Gastrocnemius medialis (tissue), 4 donors: ENCODE measurements at regions not wholly inside any gene's neighbourhood (a gene's known extent, or its start where the extent isn't known, plus 50 kb on each side); places are given as distances from the start of the nearest gene placed in this dataset.

Experiments
- ATAC-seq, 2 donors: fragments of 150-250 bp; one replicate each; pipeline ENCODE4 v1.9.1; 2016
- DNase-seq, 2 donors: peaks; one replicate each; pipeline ENCODE4 v3.0.0-alpha.2; 2019
- H3K27ac ChIP-seq, 4 donors: fragments of 200-600 bp; sonication (generic); 1 replicate in 1 of 4; 2 replicates in 3 of 4; pipeline ENCODE4 v1.5.1; 2016 to 2018; ENCODE audit warnings: mild to moderate bottlenecking in 2 of 4, moderate library complexity in 1 of 4
- H3K27me3 ChIP-seq, 3 donors: fragments of 200-600 bp; sonication (generic) in 2 of 3; 1 replicate in 1 of 3; 2 replicates in 2 of 3; pipeline versions ENCODE4 v1.5.1 to v1.6.0; 2016 to 2019; ENCODE audit warnings: mild to moderate bottlenecking in 1 of 3, moderate library complexity in 1 of 3
- H3K36me3 ChIP-seq, 2 donors: fragments of 200-600 bp; sonication (generic) in 1 of 2; one replicate each; pipeline ENCODE4 v1.5.1; 2017 to 2018
- H3K4me1 ChIP-seq, 2 donors: fragments of 200-600 bp; sonication (generic) in 1 of 2; one replicate each; pipeline ENCODE4 v1.5.1; 2016 to 2017; ENCODE audit warnings: mild to moderate bottlenecking in 2 of 2
- H3K4me3 ChIP-seq, 4 donors: fragments of 200-600 bp; sonication (generic) in 3 of 4; 1 replicate in 1 of 4; 2 replicates in 3 of 4; pipeline ENCODE4 v1.5.1; 2016 to 2019; ENCODE audit warnings: mild to moderate bottlenecking in 2 of 4
- H3K9me3 ChIP-seq, 3 donors: fragments of 200-600 bp; sonication (generic) in 2 of 3; 1 replicate in 1 of 3; 2 replicates in 2 of 3; pipeline ENCODE4 v1.5.1; 2016 to 2019
- CTCF ChIP-seq, 5 experiments: fragments of 450-650 bp in 3 of 5; fragments of 200-600 bp in 2 of 5; sonication (generic) in 2 of 5; IDR thresholded peaks in 4 of 5; conservative IDR thresholded peaks in 1 of 5; 1 replicate in 4 of 5; 2 replicates in 1 of 5; pipeline ENCODE4 v1.5.1; 2016 to 2019; ENCODE audit warnings: antibody characterized with exemption in 5 of 5, mild to moderate bottlenecking in 3 of 5, moderate library complexity in 3 of 5
- POLR2A ChIP-seq, 2 donors: fragments of 450-650 bp; IDR thresholded peaks; one replicate each; pipeline ENCODE4 v1.6.1; 2017; ENCODE audit warnings: antibody characterized with exemption in 2 of 2, mild to moderate bottlenecking in 2 of 2, moderate library complexity in 2 of 2
- in situ Hi-C, 4 donors: fragments of 200-750 bp; cut with MboI; loops; one replicate each; pipeline versions ENCODE4 v1.15.0 to v1.8.0; 2017; ENCODE audit warnings: low sequenced_read_pairs in 4 of 4
- intact Hi-C: fragments of 100-400 bp; cut with DNase I; formaldehyde crosslinking; loops from one replicate; pipeline ENCODE4 v1.15.1; 2023; ENCODE audit warnings: low total_unique reads

GRCh38 chr10:123519861-123520260 lies 146.3 kb upstream of the GPR26 start:
- no peak for DNase-seq
- no peak overlapping the region for H3K4me3 ChIP-seq
- in situ Hi-C loops: no loop called here

GRCh38 chr10:123521076-123521475 lies 145.1 kb upstream of the GPR26 start:
- in situ Hi-C loops: no loop called here
- no peaks in the 10 kb centered on the region for H3K4me1 ChIP-seq
- ATAC-seq (no peak), DNase-seq (no peak)
- no peak overlapping the region for H3K4me3 ChIP-seq
- no peak overlapping the region for H3K27ac ChIP-seq
- intact Hi-C loops: no loop called here
- no peaks in the 10 kb centered on the region for H3K27me3 ChIP-seq
- TF ChIP-seq POLR2A (IDR thresholded peaks at IDR 0.05) (no peak), CTCF (IDR thresholded peaks at IDR 0.05 in 4 of 5, conservative IDR thresholded peaks at IDR 0.05 in 1 of 5) (no peak)
- no peaks in the 10 kb centered on the region for H3K9me3 ChIP-seq
- H3K36me3 ChIP-seq: no peaks in the 10 kb centered on the region

More at GRCh38 chr10:123519861-123520260, 146.3 kb upstream of the GPR26 start:
- Histone ChIP-seq H3K36me3 (no peaks in the 10 kb centered on the region), H3K27me3 (no peaks in the 10 kb centered on the region), H3K27ac (no peak overlapping the region), H3K4me1 (no peaks in the 10 kb centered on the region), H3K9me3 (no peaks in the 10 kb centered on the region)
- no peak for ATAC-seq
- TF ChIP-seq POLR2A (IDR thresholded peaks at IDR 0.05) (no peak), CTCF (IDR thresholded peaks at IDR 0.05 in 4 of 5, conservative IDR thresholded peaks at IDR 0.05 in 1 of 5) (no peak)
- intact Hi-C loops: no loop called here

- no peaks in the 10 kb centered on the region for H3K9me3 ChIP-seq
- no peaks in the 10 kb centered on the region for H3K36me3 ChIP-seq
- H3K27ac ChIP-seq: no peak overlapping the region
- no peaks in the 10 kb centered on the region for H3K27me3 ChIP-seq
- TF ChIP-seq POLR2A (IDR thresholded peaks at IDR 0.05): no peak
- TF ChIP-seq CTCF (IDR thresholded peaks at IDR 0.05 in 4 of 5, conservative IDR thresholded peaks at IDR 0.05 in 1 of 5): no peak
- no peak overlapping the region for H3K4me3 ChIP-seq
- in situ Hi-C loops (no loop called here), intact Hi-C loops (no loop called here)
- ATAC-seq (no peak), DNase-seq (no peak)
- H3K4me1 ChIP-seq: no peaks in the 10 kb centered on the region
These were observed 144.6 kb upstream of the GPR26 start for GRCh38 chr10:123521556-123521955.

GRCh38 chr10:123522702-123523312 lies 143.3 kb upstream of the GPR26 start:
- no peak for ATAC-seq
- intact Hi-C loops (no loop called here), in situ Hi-C loops (no loop called here)
- Histone ChIP-seq H3K27ac (no peak overlapping the region), H3K9me3 (no peaks in the 10 kb centered on the region), H3K4me3 (no peak overlapping the region), H3K27me3 (no peaks in the 10 kb centered on the region), H3K4me1 (no peaks in the 10 kb centered on the region), H3K36me3 (no peaks in the 10 kb centered on the region)
- TF ChIP-seq POLR2A (IDR thresholded peaks at IDR 0.05) (no peak), CTCF (IDR thresholded peaks at IDR 0.05 in 4 of 5, conservative IDR thresholded peaks at IDR 0.05 in 1 of 5) (no peak)
- DNase-seq: no peak

GRCh38 chr10:123523833-123524232 lies 142.3 kb upstream of the GPR26 start:
- DNase-seq: no peak
- H3K4me3 ChIP-seq: no peak overlapping the region
- no peak for ATAC-seq
- no peaks in the 10 kb centered on the region for H3K27me3 ChIP-seq
- TF ChIP-seq CTCF (IDR thresholded peaks at IDR 0.05 in 4 of 5, conservative IDR thresholded peaks at IDR 0.05 in 1 of 5) (no peak), POLR2A (IDR thresholded peaks at IDR 0.05) (no peak)
- no peak overlapping the region for H3K27ac ChIP-seq
- intact Hi-C loops (no loop called here), in situ Hi-C loops (no loop called here)
- H3K4me1 ChIP-seq: no peaks in the 10 kb centered on the region
- no peaks in the 10 kb centered on the region for H3K36me3 ChIP-seq
- no peaks in the 10 kb centered on the region for H3K9me3 ChIP-seq
